ENCODE measurements at regions not wholly inside any gene's neighbourhood (a gene's known extent, or its start where the extent isn't known, plus 50 kb on each side); places are given as distances from the start of the nearest gene placed in this dataset.

GRCh38 chr7:51685794-51686193, 369.2 kb upstream of the COBL start:
- TF ChIP-seq, protein P1, sequence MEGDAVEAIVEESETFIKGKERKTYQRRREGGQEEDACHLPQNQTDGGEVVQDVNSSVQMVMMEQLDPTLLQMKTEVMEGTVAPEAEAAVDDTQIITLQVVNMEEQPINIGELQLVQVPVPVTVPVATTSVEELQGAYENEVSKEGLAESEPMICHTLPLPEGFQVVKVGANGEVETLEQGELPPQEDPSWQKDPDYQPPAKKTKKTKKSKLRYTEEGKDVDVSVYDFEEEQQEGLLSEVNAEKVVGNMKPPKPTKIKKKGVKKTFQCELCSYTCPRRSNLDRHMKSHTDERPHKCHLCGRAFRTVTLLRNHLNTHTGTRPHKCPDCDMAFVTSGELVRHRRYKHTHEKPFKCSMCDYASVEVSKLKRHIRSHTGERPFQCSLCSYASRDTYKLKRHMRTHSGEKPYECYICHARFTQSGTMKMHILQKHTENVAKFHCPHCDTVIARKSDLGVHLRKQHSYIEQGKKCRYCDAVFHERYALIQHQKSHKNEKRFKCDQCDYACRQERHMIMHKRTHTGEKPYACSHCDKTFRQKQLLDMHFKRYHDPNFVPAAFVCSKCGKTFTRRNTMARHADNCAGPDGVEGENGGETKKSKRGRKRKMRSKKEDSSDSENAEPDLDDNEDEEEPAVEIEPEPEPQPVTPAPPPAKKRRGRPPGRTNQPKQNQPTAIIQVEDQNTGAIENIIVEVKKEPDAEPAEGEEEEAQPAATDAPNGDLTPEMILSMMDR (IDR thresholded peaks at IDR 0.05) = no peak
- TF ChIP-seq POLR2A (IDR thresholded peaks at IDR 0.05) = no peak

All from lower leg skin (tissue), 3 donors.